Inflammatory macrophage treated with lipopolysaccharide for 1 hour (primary cell): ENCODE measurements at regions not wholly inside any gene's neighbourhood (a gene's known extent, or its start where the extent isn't known, plus 50 kb on each side); places are given as distances from the start of the nearest gene placed in this dataset.

Experiments used
- DNase-seq, 2 donors: peaks; one replicate each; pipeline ENCODE4 v3.0.0-alpha.2; 2020 to 2022

DNA sequence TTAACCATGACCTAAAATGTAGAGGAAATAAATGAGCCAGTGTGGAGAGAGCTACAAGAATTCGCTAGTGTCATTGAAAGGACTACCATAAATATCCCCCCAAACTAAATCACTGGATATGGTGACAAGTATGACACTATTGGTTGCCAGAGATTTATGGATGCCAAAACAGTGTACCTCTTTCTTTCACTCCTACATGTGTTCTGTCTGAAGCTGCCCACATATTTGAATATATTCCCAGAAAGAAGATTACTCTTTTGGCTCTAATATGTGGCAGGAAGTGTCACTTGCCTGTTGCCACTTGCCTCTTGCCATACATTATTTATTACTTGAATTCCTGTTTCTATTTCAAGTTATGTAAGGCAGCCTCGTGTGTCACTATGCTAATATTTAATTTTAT, 1573.6 kb downstream of the TECRL start:
- no peak for DNase-seq

DNA sequence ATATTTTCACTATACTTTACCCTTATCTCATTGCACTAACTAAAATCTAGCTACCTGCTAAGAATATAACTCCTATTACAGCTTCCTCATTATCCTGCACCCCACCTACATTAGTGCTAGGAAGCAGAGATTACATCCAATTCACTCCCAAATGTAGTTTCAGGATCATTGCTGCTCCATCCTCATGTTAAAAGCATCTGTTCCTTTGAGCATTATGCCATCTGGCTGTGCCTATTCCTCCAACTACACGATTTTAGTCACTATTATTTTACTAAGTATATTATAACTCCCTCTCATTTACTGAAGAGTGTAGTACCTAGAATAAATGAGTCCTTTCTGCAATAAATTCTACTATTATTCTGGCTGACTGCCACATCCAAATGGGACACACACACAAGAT, 1586.9 kb downstream of the TECRL start:
- no peak for DNase-seq

DNA sequence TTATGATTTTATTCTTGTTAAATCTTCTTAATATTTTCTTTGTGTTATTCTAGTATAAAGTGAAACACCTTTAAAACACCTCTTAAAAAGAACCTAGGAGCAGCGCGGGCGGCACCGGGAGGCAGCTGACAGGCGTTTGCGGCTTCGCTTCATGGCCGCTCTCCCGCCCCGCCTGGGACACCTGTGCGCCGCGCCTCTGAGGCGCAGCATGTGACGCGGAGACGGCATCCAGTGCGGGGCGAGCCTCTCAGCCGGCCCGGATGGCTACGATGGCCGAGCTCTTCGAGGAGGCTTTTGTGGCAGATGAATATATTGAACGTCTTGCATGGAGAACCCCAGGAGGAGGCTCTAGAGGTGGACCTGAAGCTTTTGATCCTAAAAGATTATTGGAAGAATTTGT, 1592.7 kb downstream of the TECRL start:
- DNase-seq: no peak

DNA sequence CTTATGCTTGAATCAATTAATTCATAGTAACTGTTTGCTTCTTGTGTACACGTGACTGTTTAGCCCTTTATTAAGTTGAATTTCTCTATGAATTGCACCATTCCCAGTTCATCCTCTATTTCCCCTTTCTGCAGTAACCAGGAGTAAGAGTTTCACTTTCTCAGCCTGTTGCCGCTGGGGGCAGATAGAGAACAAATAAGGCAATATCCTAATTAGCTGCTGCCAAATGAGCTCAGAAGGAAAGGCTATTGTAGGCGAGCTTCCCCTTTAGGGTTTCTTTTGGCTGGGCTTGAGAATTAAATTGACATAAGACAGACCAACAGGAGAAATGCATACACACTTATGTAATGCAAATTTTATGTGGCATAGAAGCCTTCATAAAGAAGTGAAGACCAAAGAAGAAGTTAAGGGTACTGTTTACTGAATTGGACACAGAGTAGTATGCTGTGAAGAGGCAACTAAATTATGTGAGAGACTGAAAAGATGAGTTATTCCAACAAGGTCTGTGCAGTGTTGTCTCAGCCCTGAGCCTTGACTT, 1594.7 kb downstream of the TECRL start:
- no peak for DNase-seq

DNA sequence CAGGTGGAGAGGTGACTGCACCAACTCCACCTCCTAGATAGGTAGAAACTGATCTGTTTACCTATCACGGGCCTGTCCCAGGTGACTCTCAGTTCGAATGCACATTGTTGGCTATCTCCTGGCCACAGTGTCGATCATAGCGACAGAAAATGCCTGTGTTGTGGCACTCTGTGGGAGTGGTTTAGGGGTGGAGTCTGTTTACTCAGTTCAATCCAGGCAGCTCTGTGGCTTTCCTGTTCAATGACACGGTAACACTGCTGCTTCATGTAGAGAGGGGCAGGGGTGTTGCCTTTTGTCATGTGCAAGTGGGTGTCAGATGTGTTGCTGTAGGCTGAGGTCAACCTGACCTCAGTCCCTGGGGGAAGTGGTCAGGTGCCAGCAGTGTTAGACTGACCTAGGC, 1602.4 kb downstream of the TECRL start:
- no peak for DNase-seq

GRCh38 chr4:62804075-62804474, 1603.9 kb downstream of the ADGRL3 start:
- no peak for DNase-seq

GRCh38 chr4:62797221-62797620, 1597.1 kb downstream of the ADGRL3 start:
- no peak for DNase-seq

GRCh38 chr4:62791386-62791785, 1591.3 kb downstream of the ADGRL3 start:
- no peak for DNase-seq

DNA sequence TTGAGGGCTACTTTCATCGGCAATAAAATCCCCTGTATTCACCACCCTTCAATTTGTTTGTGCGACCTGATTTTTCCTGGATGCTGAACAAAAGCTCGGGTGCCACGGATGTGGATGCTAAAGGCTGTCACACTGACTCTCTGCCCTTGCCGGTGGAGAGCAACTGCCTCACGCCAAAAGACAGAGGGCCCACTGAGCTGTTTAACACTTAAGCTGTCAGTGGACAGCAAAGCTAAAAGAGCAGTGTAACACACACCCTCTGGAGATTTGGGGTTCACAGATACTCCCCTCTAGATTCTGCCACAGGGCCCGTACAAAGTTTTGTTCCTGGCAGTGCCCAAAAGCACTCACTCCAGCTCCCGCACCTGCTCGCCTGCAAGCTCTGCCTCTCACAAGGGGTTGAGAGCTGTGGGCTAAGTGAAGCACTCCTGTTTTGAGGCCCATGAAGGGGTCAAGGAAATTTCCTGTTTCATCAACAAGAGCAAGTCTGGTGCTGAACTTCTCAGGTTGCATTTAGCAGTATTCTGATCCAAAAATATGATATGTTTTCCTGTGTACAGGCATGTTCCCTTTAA, 1571.9 kb downstream of the ADGRL3 start:
- DNase-seq: no peak

- no peak for DNase-seq
Measured at GRCh38 chr4:62740296-62740695, 1540.2 kb downstream of the ADGRL3 start.

- no peak for DNase-seq
Measured at GRCh38 chr4:62717154-62717553, 1517.0 kb downstream of the ADGRL3 start.

GRCh38 chr4:62711575-62711974, 1511.4 kb downstream of the ADGRL3 start:
- no peak for DNase-seq

DNA sequence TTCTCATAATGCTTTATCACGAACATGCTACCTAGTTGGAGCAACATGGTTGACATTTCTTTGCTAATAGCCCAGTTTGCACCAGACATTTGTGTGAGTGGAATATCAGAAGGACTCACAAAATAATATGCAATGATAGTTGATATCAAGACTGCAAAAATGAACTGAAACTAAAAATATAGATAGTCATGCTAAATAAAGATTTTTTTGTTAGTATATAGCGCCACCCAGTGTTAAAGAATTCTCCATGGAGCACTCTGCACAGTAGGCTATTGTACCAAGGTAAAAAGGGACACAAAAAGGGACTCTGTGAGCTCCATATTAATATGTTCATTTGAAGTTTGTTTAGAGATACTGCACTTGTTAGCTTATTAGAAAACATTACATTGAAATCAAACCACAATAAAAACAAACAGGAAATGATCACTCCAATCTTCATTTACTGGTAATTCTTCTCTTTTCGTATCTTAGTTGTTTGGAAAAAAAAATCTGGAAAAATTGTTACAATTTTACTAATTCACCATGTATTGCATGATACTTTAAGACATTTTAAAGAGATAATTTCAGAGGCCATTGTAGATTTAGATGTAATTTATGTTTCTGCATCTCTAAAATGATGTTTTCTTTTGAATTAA, 1509.6 kb downstream of the ADGRL3 start:
- DNase-seq: peak; percentile 20 to 69

GRCh38 chr4:62706423-62706822, 1506.3 kb downstream of the ADGRL3 start:
- DNase-seq: no peak

DNA sequence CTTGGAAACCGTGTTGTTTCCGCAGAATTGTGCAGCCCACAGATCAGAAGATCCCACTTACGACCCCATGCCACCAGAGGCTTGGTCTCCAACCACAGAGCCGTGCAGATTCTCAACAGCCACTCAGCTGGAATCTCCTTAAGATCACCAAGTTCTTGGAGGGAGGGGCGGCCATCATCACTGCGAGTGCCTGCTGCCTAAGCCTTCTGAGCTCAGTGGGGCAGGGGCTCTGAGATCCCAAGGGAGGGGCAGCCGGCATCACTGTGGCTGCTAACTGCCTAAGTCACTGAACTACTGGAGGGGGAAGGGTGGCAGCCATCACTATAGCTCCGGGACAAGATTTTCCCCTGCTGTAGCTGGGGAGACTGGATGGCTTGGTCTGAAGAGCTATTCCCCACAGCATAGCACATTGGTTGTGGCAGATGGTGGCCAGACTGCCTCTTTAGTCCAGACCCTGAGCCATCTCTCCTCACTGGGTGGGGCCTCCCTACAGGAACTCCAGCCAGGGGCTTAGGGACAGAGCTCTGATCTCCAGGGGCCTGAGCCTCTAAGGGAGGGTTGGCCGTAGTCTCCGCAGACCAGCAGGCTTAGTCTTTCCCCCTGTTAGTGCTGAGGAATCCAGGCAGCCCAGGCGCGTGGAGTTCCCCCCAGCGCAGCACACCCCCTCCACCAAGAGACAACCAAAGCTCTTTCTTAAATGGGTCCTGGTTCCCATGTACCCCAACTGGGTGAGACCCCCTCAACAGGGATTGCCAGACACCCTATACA, 1483.9 kb downstream of the ADGRL3 start:
- DNase-seq: no peak

- no peak for DNase-seq
Measured at GRCh38 chr4:62676962-62677361, 1476.8 kb downstream of the ADGRL3 start.

- no peak for DNase-seq
Measured at GRCh38 chr4:62670514-62670913, 1470.4 kb downstream of the ADGRL3 start.

DNA sequence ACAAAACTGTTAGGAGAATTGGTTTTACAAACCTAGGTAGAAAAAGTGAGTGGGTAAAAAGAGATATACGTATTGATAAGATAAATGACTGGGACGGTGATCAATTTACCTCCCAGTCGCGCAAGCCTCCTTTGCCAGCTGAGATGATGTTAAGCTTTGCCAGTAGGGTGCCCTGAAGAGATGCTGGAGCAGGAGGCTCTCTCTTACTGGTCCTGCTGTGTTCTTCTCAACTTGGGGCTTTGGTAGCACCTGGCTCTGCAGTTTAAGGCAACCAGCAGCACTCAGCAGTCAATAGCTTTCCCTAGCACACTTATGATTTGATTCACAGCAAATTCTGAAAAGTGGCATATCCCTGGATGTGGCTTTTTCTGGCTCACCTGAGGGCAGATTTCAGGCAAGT, 1461.7 kb downstream of the ADGRL3 start:
- no peak for DNase-seq

DNA sequence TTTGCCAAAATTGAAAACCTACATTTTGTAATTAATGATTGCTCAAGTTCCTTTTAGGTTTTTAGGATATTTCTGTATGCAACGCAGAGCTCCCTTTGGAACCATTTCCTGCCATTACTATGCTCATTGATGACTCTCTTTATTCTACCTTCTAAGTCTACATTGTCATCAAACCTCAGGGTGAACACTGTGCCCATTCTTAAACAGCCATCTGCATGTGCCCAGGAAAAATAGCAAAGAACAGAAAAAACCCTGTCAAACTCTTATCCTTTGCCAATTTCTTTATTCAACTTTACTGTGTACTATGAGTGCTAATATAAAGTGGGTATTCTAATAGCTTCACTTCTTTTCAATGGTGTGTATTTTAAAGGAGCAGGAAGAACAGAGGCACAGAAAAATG, 1455.9 kb downstream of the ADGRL3 start:
- DNase-seq: no peak

DNA sequence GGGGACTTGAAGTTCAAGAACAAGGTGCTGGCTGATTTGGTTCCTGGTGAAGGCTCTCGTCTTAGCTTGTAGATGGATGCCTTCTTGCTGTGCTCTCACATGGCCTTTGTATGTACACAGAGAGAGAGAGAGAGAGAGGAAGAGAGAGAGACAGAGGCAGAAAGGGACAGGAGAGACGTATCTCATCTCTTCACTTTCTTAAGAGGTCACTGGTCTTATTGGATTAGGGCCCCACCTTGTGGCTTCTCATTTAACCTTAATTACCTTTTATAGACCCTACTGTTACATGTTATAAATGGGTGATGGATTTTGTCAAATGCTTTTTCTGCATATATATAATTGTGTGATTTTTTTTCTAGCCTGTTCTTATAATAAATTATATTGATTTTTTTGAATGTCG, 1444.2 kb downstream of the ADGRL3 start:
- peak; percentile 13 to 37 for DNase-seq

DNA sequence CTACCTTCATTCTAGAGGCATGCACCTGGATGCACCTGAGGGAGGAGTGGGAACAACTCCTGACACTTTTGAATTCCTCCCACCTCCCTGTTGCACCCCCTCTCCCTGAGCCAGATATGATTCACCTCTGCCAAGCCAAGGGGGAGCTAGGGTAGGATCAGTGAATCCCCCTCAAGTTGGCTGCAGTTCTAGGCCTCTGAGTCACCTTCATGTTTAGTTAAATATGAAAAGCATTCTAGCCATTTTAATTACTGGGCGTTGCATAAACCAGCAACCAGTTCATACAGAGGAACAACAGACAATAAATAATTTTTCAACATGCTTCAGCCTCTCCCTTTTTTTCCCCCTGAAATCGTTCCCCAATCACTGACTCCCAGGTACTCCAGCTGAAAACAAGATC, 1440.2 kb downstream of the ADGRL3 start:
- no peak for DNase-seq

GRCh38 chr4:62627671-62628070, 1427.5 kb downstream of the ADGRL3 start:
- DNase-seq: peak; percentile 31 to 37

DNA sequence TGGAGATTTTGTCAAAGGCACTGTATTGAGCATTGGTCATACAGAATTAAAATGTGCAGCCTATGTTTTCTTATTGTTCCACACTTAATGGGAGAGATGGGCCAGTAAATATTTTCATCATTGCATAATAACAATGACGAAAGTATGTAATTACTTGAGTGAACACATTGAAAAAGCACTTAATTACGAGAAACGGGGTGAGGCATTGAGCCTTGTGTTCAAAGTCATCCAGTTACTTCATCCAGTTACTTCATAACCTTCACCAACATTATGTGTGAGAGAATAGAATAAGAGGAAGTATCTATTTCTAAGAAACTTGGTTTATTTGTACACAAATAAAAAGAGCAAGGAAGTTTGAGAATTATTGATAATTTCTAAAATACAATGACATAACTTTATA, 1427.0 kb downstream of the ADGRL3 start:
- peak; percentile 71 to 82 for DNase-seq

DNA sequence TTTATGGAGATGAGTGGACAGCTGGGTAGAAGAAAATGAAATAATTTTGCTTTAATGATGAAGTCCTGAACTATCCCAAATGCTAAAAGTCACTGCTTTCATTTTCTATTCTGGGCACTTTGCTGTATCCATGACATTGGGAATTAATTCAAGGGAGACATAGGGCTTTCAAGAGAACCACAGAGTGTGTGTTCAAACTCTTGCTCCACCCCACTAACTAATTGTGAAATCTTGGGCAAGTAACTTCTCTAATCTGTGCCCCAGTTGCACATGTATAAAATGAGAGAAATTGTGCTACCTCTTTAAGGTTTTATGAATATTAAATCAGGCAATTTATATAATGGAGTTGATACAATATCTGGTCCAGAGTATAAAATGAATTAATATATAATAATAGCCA, 1422.0 kb downstream of the ADGRL3 start:
- peak; percentile 44 to 62 for DNase-seq
